ENCODE measurements at regions not wholly inside any gene's neighbourhood (a gene's known extent, or its start where the extent isn't known, plus 50 kb on each side); places are given as distances from the start of the nearest gene placed in this dataset.

DNA sequence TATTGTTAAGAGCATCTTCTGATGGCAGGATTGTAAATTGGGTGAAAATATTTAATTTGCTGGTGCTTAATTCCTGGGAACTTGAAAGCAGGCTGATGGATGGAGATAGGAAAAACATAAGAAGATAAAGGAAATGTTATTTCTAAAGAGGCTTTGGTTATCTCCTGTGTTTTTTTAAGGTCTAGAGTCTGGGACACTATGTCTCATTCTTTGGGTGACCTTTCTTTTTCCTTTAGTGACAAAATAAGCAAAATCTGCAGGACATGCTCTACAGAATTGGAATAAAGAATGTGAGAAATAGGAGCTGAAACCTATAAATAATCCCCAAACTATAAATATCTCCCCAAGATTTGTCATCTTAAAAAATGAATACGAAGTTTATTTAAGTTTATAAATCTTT, 241.7 kb downstream of the DSC3 start:
- TF ChIP-seq GATA2 (IDR thresholded peaks at IDR 0.05; ENCODE audit: low read depth, low read length) = no peak
- TF ChIP-seq GATA3 (IDR thresholded peaks at IDR 0.05; ENCODE audit: low read depth, low read length) = no peak

Measured in SH-SY5Y (cell line).